Calu3 (cell line): ENCODE measurements at regions not wholly inside any gene's neighbourhood (a gene's known extent, or its start where the extent isn't known, plus 50 kb on each side); places are given as distances from the start of the nearest gene placed in this dataset.

Source experiments
- BruUV-seq: library from RNA; stranded (reverse); fragments of 400-500 nt; replicated peaks from 2 replicates; lab custom pipeline; 2021; lab: Mats Ljungman, UMichigan
- CTCF ChIA-PET: fragments of 300-600 bp; sonication (Branson Sonifier 250); formaldehyde crosslinking; loops from one replicate; lab custom pipeline; 2022; ENCODE audit warnings: antibody characterized with exemption; lab: Charles Lee
- DNase-seq: peaks from one replicate; pipeline ENCODE4 v3.0.0; 2022
- H3K27ac Mint-ChIP-seq: one replicate; pipeline ENCODE4 v1.8.0; 2022; ENCODE audit warnings: mixed read lengths; ENCODE audit not compliant: unreplicated experiment
- H3K27me3 Mint-ChIP-seq: one replicate; pipeline ENCODE4 v1.8.0; 2022; ENCODE audit warnings: mixed read lengths; ENCODE audit not compliant: unreplicated experiment
- H3K36me3 Mint-ChIP-seq: one replicate; pipeline ENCODE4 v1.8.0; 2022; ENCODE audit warnings: mild to moderate bottlenecking, moderate library complexity, mixed read lengths; ENCODE audit not compliant: insufficient read depth, unreplicated experiment
- H3K4me1 Mint-ChIP-seq: one replicate; pipeline ENCODE4 v1.8.0; 2022; ENCODE audit warnings: mild to moderate bottlenecking, low read depth, mixed read lengths; ENCODE audit not compliant: unreplicated experiment
- H3K4me3 Mint-ChIP-seq: one replicate; pipeline ENCODE4 v1.8.0; 2022; ENCODE audit warnings: mild to moderate bottlenecking, low read depth, moderate library complexity, mixed read lengths; ENCODE audit not compliant: unreplicated experiment
- H3K9me3 Mint-ChIP-seq: one replicate; pipeline ENCODE4 v1.8.0; 2022; ENCODE audit warnings: low read depth, mixed read lengths; ENCODE audit not compliant: unreplicated experiment
- intact Hi-C: fragments of 100-400 bp; cut with micrococcal nuclease; formaldehyde crosslinking; loops from one replicate; pipeline ENCODE4 v1.10.0; 2022; ENCODE audit not compliant: unreplicated experiment
- TF ChIP-seq, protein P1 (sequence below): fragments of 200-600 bp; IDR thresholded peaks from one replicate; pipeline ENCODE4 v1.8.0; 2022; ENCODE audit warnings: antibody characterized with exemption; ENCODE audit not compliant: unreplicated experiment

- CTCF ChIA-PET = no interaction called here
- H3K4me3 Mint-ChIP-seq = no peak overlapping the region
- no TSS peak for BruUV-seq
- intact Hi-C loops = no loop called here
- no peaks in the 10 kb centered on the region for H3K27me3 Mint-ChIP-seq
- no peak overlapping the region for H3K27ac Mint-ChIP-seq
- DNase-seq = no peak
- no peaks in the 10 kb centered on the region for H3K4me1 Mint-ChIP-seq
- TF ChIP-seq, protein P1, sequence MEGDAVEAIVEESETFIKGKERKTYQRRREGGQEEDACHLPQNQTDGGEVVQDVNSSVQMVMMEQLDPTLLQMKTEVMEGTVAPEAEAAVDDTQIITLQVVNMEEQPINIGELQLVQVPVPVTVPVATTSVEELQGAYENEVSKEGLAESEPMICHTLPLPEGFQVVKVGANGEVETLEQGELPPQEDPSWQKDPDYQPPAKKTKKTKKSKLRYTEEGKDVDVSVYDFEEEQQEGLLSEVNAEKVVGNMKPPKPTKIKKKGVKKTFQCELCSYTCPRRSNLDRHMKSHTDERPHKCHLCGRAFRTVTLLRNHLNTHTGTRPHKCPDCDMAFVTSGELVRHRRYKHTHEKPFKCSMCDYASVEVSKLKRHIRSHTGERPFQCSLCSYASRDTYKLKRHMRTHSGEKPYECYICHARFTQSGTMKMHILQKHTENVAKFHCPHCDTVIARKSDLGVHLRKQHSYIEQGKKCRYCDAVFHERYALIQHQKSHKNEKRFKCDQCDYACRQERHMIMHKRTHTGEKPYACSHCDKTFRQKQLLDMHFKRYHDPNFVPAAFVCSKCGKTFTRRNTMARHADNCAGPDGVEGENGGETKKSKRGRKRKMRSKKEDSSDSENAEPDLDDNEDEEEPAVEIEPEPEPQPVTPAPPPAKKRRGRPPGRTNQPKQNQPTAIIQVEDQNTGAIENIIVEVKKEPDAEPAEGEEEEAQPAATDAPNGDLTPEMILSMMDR = no peak
- peaks cover 18% of the 10 kb centered on the region for H3K9me3 Mint-ChIP-seq
- H3K36me3 Mint-ChIP-seq = no peaks in the 10 kb centered on the region
Observed at GRCh38 chr10:9858816-9859215, 1158.9 kb upstream of the CELF2 start.

DNA sequence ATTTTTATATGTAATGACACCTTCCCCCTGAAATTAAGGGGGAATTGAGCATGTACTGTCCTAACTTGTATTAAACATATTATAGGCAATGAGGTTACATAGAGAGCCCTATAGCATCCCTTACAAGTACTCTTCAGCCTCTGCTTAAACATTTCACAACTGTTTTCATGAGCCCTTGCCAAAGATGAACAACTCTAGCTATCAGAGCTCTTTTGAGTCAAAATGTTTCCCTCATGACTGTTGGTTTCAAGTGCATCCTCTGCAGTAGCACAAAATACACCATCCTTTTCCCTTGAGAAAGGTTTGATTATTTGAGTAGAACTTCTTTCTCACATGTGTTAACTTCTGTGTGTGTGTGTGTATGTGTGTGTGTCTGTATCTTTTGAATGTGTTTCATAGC lies 1157.6 kb upstream of the CELF2 start:
- Mint-ChIP-seq H3K36me3 (no peaks in the 10 kb centered on the region), H3K4me3 (no peak overlapping the region), H3K27me3 (no peaks in the 10 kb centered on the region), H3K4me1 (no peaks in the 10 kb centered on the region), H3K27ac (no peak overlapping the region), H3K9me3 (peaks cover 18% of the 10 kb centered on the region)
- DNase-seq = no peak
- CTCF ChIA-PET = no interaction called here
- BruUV-seq = no TSS peak
- intact Hi-C loops = loop anchor here (5.0 kb wide), 2 partner anchors 253 to 518 kb away; no protein-coding TSS in a partner anchor
- TF ChIP-seq, protein P1 = no peak

GRCh38 chr10:9863559-9864121 lies 1154.0 kb upstream of the CELF2 start:
- H3K27me3 Mint-ChIP-seq = no peaks in the 10 kb centered on the region
- CTCF ChIA-PET = interaction anchor here (1.4 kb wide), 1 partner anchor 521 kb away, joined by 6 read pairs; no protein-coding TSS in a partner anchor
- intact Hi-C loops = loop anchor here (5.0 kb wide), 2 partner anchors 256 to 521 kb away; no protein-coding TSS in a partner anchor
- no TSS peak for BruUV-seq
- DNase-seq = no peak
- H3K9me3 Mint-ChIP-seq = peaks cover 24% of the 10 kb centered on the region
- H3K36me3 Mint-ChIP-seq = no peaks in the 10 kb centered on the region
- TF ChIP-seq, protein P1 = no peak
- H3K27ac Mint-ChIP-seq = no peak overlapping the region
- H3K4me1 Mint-ChIP-seq = no peaks in the 10 kb centered on the region
- H3K4me3 Mint-ChIP-seq = no peak overlapping the region

DNA sequence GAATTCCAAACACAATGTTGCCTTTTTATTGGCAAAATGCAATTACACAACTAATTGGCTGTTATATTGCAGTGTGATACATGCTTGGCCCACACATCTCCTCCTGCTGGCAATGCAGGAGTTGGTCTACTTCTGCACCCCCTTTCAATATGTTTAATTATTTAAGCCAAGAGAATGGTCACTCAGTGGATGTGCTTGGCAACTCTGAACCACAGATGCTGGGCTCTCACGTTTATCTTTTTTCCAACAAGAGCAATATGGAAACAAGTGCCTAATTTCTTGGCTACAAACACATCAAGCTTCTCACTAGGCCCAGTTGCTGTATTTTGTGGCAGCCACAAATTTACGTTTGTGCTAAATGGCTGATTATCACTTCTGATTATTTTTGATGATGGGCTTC lies 1149.2 kb upstream of the CELF2 start:
- Mint-ChIP-seq H3K27me3 (no peaks in the 10 kb centered on the region), H3K4me1 (no peaks in the 10 kb centered on the region), H3K27ac (no peak overlapping the region), H3K9me3 (peaks cover 17% of the 10 kb centered on the region), H3K4me3 (no peak overlapping the region), H3K36me3 (no peaks in the 10 kb centered on the region)
- intact Hi-C loops = no loop called here
- CTCF ChIA-PET = no interaction called here
- BruUV-seq = no TSS peak
- TF ChIP-seq, protein P1 = no peak
- DNase-seq = no peak
